Activated CD4-positive, alpha-beta memory T cell treated with anti-CD3 and anti-CD28 coated beads for 36 hours (primary cell): ENCODE measurements at regions not wholly inside any gene's neighbourhood (a gene's known extent, or its start where the extent isn't known, plus 50 kb on each side); places are given as distances from the start of the nearest gene placed in this dataset.

Experiments used
- CTCF ChIA-PET: fragments of 350-600 bp; sonication (Branson Sonifier 250); formaldehyde crosslinking; loops from one replicate; lab custom pipeline; 2021; ENCODE audit warnings: antibody characterized with exemption, inconsistent platforms; lab: Charles Lee
- POLR2A ChIA-PET: fragments of 350-600 bp; sonication (Branson Sonifier 250); formaldehyde crosslinking; loops from one replicate; lab custom pipeline; 2021; ENCODE audit warnings: antibody characterized with exemption; lab: Charles Lee
- DNase-seq: peaks from one replicate; pipeline ENCODE4 v3.0.0-alpha.2; 2020
- H3K27ac Mint-ChIP-seq: one replicate; pipeline ENCODE4 v1.8.0; 2021; ENCODE audit warnings: mixed read lengths
- H3K27me3 Mint-ChIP-seq: one replicate; pipeline ENCODE4 v1.8.0; 2021; ENCODE audit warnings: mixed read lengths
- H3K36me3 Mint-ChIP-seq: one replicate; pipeline ENCODE4 v1.8.0; 2021; ENCODE audit warnings: mixed read lengths
- H3K4me1 Mint-ChIP-seq: one replicate; pipeline ENCODE4 v1.8.0; 2021; ENCODE audit warnings: low read depth, mixed read lengths
- H3K4me3 Mint-ChIP-seq: one replicate; pipeline ENCODE4 v1.8.0; 2021; ENCODE audit warnings: mild to moderate bottlenecking, mixed read lengths
- H3K9me3 Mint-ChIP-seq: one replicate; pipeline ENCODE4 v1.8.0; 2021; ENCODE audit warnings: mixed read lengths
- intact Hi-C: fragments of 100-400 bp; cut with micrococcal nuclease; formaldehyde crosslinking; loops from one replicate; pipeline ENCODE4 v1.15.1; 2023

DNA sequence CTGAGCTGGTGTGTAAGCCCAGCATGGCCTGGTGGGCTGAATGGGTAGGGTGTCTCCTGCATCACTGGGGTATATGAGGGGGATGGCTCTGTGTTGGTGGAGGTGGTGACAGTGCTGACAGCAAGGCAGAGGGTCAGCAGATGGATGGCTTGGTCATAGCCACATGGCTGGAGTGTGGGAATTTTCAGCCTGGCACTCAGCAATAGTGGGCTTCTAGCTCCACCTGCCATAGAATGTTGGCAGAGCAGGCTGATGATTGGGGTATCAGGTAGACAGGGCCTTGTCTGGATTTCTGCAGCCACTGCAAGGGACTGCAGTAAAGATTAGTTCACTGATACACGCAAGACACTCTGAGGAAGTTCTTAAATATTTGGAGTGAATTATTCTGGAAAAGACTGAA lies 137.5 kb upstream of the BACH2 start:
- ChIA-PET POLR2A (no interaction called here), CTCF (interaction anchor here (0.9 to 1.5 kb wide), 2 partner anchors 9 to 45 kb away, joined by 3 to 5 read pairs; no protein-coding TSS in a partner anchor)
- intact Hi-C loops: no loop called here
- Mint-ChIP-seq H3K9me3 (peaks cover 37% of the 10 kb centered on the region), H3K4me1 (peaks cover 22% of the 10 kb centered on the region), H3K4me3 (no peak overlapping the region), H3K36me3 (peaks cover 33% of the 10 kb centered on the region), H3K27me3 (no peaks in the 10 kb centered on the region), H3K27ac (no peak overlapping the region)
- no peak for DNase-seq

DNA sequence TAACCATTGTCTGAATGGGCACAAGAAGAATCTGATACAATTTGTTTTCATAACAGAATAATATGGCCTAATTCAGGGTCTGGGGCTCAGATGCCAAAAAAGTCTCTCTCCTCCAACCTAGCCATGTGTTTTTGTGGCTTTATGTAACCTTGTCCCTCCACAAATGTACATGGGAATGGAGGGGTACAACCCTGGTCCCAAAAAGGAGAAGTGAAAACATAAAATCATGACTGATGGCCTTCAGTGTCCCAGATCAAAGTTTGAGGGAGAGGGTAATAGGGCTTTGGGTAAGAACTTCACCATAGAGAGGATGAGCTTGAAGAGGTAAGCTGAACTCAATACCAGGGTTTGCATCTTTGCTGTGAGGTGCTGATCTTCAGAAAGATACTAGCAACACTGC lies 136.3 kb upstream of the BACH2 start:
- Mint-ChIP-seq H3K4me1 (peaks cover 22% of the 10 kb centered on the region), H3K36me3 (peaks cover 37% of the 10 kb centered on the region), H3K9me3 (peaks cover 43% of the 10 kb centered on the region), H3K27me3 (no peaks in the 10 kb centered on the region), H3K27ac (no peak overlapping the region), H3K4me3 (no peak overlapping the region)
- ChIA-PET POLR2A (no interaction called here), CTCF (interaction anchor here (0.9 to 2.2 kb wide), 2 partner anchors 40 to 46 kb away, joined by 3 to 6 read pairs; no protein-coding TSS in a partner anchor)
- intact Hi-C loops: no loop called here
- DNase-seq: no peak

GRCh38 chr6:90432041-90432775 lies 135.6 kb upstream of the BACH2 start:
- POLR2A ChIA-PET: interaction anchor here (0.9 kb wide), 1 partner anchor 30 kb away, joined by 3 read pairs; no protein-coding TSS in a partner anchor
- Mint-ChIP-seq H3K27me3 (no peaks in the 10 kb centered on the region), H3K27ac (no peak overlapping the region), H3K4me3 (no peak overlapping the region), H3K36me3 (peaks cover 37% of the 10 kb centered on the region), H3K4me1 (peaks cover 22% of the 10 kb centered on the region), H3K9me3 (peaks cover 43% of the 10 kb centered on the region)
- CTCF ChIA-PET: interaction anchor here (0.7 to 2.2 kb wide), 2 partner anchors 39 to 252 kb away, joined by 3 to 6 read pairs; no protein-coding TSS in a partner anchor
- intact Hi-C loops: no loop called here
- no peak for DNase-seq

GRCh38 chr6:90431576-90431975 lies 134.9 kb upstream of the BACH2 start:
- Mint-ChIP-seq H3K27me3 (no peaks in the 10 kb centered on the region), H3K4me3 (no peak overlapping the region), H3K9me3 (peaks cover 43% of the 10 kb centered on the region), H3K4me1 (peaks cover 24% of the 10 kb centered on the region), H3K27ac (no peak overlapping the region), H3K36me3 (peaks cover 37% of the 10 kb centered on the region)
- POLR2A ChIA-PET: interaction anchor here (0.9 kb wide), 1 partner anchor 29 kb away, joined by 3 read pairs; no protein-coding TSS in a partner anchor
- intact Hi-C loops: loop anchor here (1.0 kb wide), 1 partner anchor 14 kb away; no protein-coding TSS in a partner anchor
- no peak for DNase-seq
- CTCF ChIA-PET: interaction anchor here (0.7 to 2.2 kb wide), 2 partner anchors 39 to 252 kb away, joined by 3 to 6 read pairs; no protein-coding TSS in a partner anchor

- Mint-ChIP-seq H3K4me3 (no peak overlapping the region), H3K27me3 (no peaks in the 10 kb centered on the region), H3K4me1 (peaks cover 30% of the 10 kb centered on the region), H3K27ac (no peak overlapping the region), H3K36me3 (peaks cover 39% of the 10 kb centered on the region), H3K9me3 (peaks cover 43% of the 10 kb centered on the region)
- intact Hi-C loops: no loop called here
- ChIA-PET CTCF (interaction anchor here (2.0 kb wide), 1 partner anchor 50 kb away, joined by 7 read pairs; no protein-coding TSS in a partner anchor), POLR2A (interaction anchor here (1.1 kb wide), 1 partner anchor 15 kb away, joined by 3 read pairs; no protein-coding TSS in a partner anchor)
- DNase-seq: no peak
These were observed 133.1 kb upstream of the BACH2 start for GRCh38 chr6:90429713-90430112.

- H3K4me1 Mint-ChIP-seq: peaks cover 42% of the 10 kb centered on the region
- H3K27me3 Mint-ChIP-seq: no peaks in the 10 kb centered on the region
- H3K9me3 Mint-ChIP-seq: peaks cover 34% of the 10 kb centered on the region
- no peak overlapping the region for H3K27ac Mint-ChIP-seq
- no peak for DNase-seq
- intact Hi-C loops: no loop called here
- POLR2A ChIA-PET: interaction anchor here (0.7 kb wide), 1 partner anchor 375 kb away, joined by 3 read pairs; no protein-coding TSS in a partner anchor
- no peak overlapping the region for H3K4me3 Mint-ChIP-seq
- CTCF ChIA-PET: interaction anchor here (2.0 kb wide), 1 partner anchor 51 kb away, joined by 7 read pairs; no protein-coding TSS in a partner anchor
- H3K36me3 Mint-ChIP-seq: peaks cover 32% of the 10 kb centered on the region
These were observed 131.9 kb upstream of the BACH2 start for GRCh38 chr6:90428514-90428913.

GRCh38 chr6:90425161-90425641 lies 128.6 kb upstream of the BACH2 start:
- Mint-ChIP-seq H3K4me1 (peaks cover 38% of the 10 kb centered on the region), H3K27ac (peak overlapping the region; percentile 95), H3K36me3 (peaks cover 16% of the 10 kb centered on the region), H3K9me3 (peaks cover 16% of the 10 kb centered on the region), H3K4me3 (peak overlapping the region; percentile 59), H3K27me3 (no peaks in the 10 kb centered on the region)
- intact Hi-C loops: loop anchor here (1.0 to 2.0 kb wide), 10 partner anchors 14 to 141 kb away; no protein-coding TSS in a partner anchor
- ChIA-PET CTCF (interaction anchor here (0.6 to 3.5 kb wide), 12 partner anchors 12 to 485 kb away, joined by 3 to 20 read pairs (median 7); no protein-coding TSS in a partner anchor), POLR2A (interaction anchor here (0.6 to 5.1 kb wide), 14 partner anchors 10 to 237 kb away, joined by 3 to 66 read pairs (median 5); no protein-coding TSS in a partner anchor)
- peak; percentile 52 for DNase-seq

GRCh38 chr6:90424580-90424979 lies 127.9 kb upstream of the BACH2 start:
- Mint-ChIP-seq H3K9me3 (peaks cover 10% of the 10 kb centered on the region), H3K36me3 (peaks cover 13% of the 10 kb centered on the region), H3K4me3 (no peak overlapping the region), H3K27ac (peak overlapping the region; percentile 95), H3K4me1 (peaks cover 40% of the 10 kb centered on the region), H3K27me3 (no peaks in the 10 kb centered on the region)
- intact Hi-C loops: loop anchor here (2.0 kb wide), 2 partner anchors 42 to 74 kb away; no protein-coding TSS in a partner anchor
- no peak for DNase-seq
- ChIA-PET CTCF (interaction anchor here (0.6 to 3.5 kb wide), 17 partner anchors 12 to 484 kb away, joined by 3 to 20 read pairs (median 6); no protein-coding TSS in a partner anchor), POLR2A (interaction anchor here (0.6 to 5.1 kb wide), 15 partner anchors 11 to 236 kb away, joined by 3 to 66 read pairs (median 6); no protein-coding TSS in a partner anchor)

DNA sequence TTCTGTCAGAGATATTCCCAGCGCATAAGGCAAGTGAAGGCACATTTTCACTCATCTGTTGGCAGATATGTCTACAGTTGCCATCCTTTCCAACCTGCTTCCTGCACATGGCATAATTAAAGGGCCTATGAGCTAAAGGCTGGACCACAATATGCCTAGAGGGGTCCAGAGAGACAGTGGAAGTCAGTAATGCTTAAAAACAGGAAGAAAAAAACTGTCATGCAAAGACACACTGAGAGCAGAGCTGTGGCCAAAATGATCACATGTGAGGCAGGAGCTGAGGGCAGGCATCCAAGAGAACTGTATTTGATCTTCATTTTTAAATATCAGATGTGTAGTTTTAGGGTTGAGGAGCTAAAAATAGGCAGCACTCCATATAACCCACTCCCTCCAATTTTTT lies 125.0 kb upstream of the BACH2 start:
- Mint-ChIP-seq H3K27me3 (no peaks in the 10 kb centered on the region), H3K9me3 (no peaks in the 10 kb centered on the region), H3K27ac (no peak overlapping the region), H3K36me3 (peaks cover 12% of the 10 kb centered on the region), H3K4me1 (peaks cover 41% of the 10 kb centered on the region), H3K4me3 (no peak overlapping the region)
- intact Hi-C loops: no loop called here
- ChIA-PET POLR2A (interaction anchor here (1.2 to 5.1 kb wide), 2 partner anchors 8 to 23 kb away, joined by 4 to 66 read pairs; no protein-coding TSS in a partner anchor), CTCF (interaction anchor here (0.9 to 1.2 kb wide), 4 partner anchors 22 to 135 kb away, joined by 3 read pairs; no protein-coding TSS in a partner anchor)
- no peak for DNase-seq

DNA sequence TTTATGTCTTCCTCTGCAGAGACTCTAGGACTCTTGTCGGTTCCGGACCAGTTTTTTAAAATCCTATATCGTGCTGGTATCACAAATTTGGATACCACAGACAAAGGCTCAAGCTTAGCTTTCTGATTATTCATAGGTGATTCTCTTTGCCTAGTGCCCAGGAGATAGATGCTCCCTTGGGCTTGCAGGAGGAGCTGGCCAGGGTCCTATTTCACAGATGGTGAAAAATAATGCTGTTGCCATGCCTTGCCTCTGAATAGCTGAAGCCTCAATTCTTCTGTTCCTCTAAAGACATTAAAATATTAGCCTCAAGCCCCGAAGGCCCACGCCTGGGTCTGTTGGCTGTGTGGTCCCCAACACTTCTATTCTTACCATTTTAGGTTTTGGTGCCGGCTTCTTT lies 123.9 kb upstream of the BACH2 start:
- Mint-ChIP-seq H3K27ac (no peak overlapping the region), H3K36me3 (peaks cover 10% of the 10 kb centered on the region), H3K4me3 (no peak overlapping the region), H3K4me1 (peaks cover 42% of the 10 kb centered on the region), H3K9me3 (no peaks in the 10 kb centered on the region), H3K27me3 (no peaks in the 10 kb centered on the region)
- ChIA-PET POLR2A (interaction anchor here (1.1 kb wide), 1 partner anchor 9 kb away, joined by 3 read pairs; no protein-coding TSS in a partner anchor), CTCF (interaction anchor here (1.2 kb wide), 2 partner anchors 27 to 134 kb away, joined by 3 read pairs; no protein-coding TSS in a partner anchor)
- intact Hi-C loops: no loop called here
- DNase-seq: no peak

DNA sequence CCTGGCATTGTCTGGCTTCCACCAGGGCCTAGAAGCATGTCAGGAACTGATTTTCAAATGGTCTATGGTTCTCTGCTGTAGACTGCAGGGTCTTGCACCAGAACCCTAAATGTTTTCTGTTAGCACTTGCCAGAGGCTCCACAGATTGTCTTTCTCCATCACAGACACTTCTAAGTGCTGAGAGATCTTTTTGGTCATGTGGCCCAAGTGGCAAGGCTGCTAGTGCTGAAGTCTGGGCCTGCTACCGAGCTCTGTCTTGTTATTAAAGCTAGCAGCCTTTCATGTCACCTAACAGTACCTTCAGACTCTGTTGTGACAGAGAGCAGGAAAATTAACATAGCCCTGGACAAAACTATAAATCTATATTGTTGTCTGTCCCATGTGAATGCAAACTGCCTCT lies 120.7 kb upstream of the BACH2 start:
- Mint-ChIP-seq H3K4me1 (peaks cover 46% of the 10 kb centered on the region), H3K36me3 (peaks cover 9% of the 10 kb centered on the region), H3K27ac (no peak overlapping the region), H3K4me3 (no peak overlapping the region), H3K27me3 (no peaks in the 10 kb centered on the region), H3K9me3 (no peaks in the 10 kb centered on the region)
- intact Hi-C loops: no loop called here
- POLR2A ChIA-PET: no interaction called here
- CTCF ChIA-PET: no interaction called here
- no peak for DNase-seq
